ENCODE measurements at regions not wholly inside any gene's neighbourhood (a gene's known extent, or its start where the extent isn't known, plus 50 kb on each side); places are given as distances from the start of the nearest gene placed in this dataset.

GRCh38 chr5:3386637-3387036 lies 209.0 kb upstream of the IRX1 start:
- in situ Hi-C loops (cut with HindIII; ENCODE audit: low pct_ligation_motif_present, low sequenced_read_pairs): no loop called here
- Histone ChIP-seq H3K27ac (no peak overlapping the region), H3K27me3 (replicated peaks) (no peaks in the 10 kb centered on the region), H3K36me3 (replicated peaks) (no peaks in the 10 kb centered on the region), H3K4me3 (ENCODE audit: low read depth, low read length) (no peak overlapping the region)
- DNase-seq: no peak
- TF ChIP-seq CTCF (IDR thresholded peaks at IDR 0.05; ENCODE audit: low read depth, low read length, missing control alignments): no peak

GRCh38 chr5:3385991-3386519 lies 209.6 kb upstream of the IRX1 start:
- H3K27me3 ChIP-seq (replicated peaks): no peaks in the 10 kb centered on the region
- no peak for TF ChIP-seq CTCF (IDR thresholded peaks at IDR 0.05; ENCODE audit: low read depth, low read length, missing control alignments)
- H3K27ac ChIP-seq: no peak overlapping the region
- H3K36me3 ChIP-seq (replicated peaks): no peaks in the 10 kb centered on the region
- in situ Hi-C loops (cut with HindIII; ENCODE audit: low pct_ligation_motif_present, low sequenced_read_pairs): no loop called here
- no peak for DNase-seq
- H3K4me3 ChIP-seq (ENCODE audit: low read depth, low read length): no peak overlapping the region

- Histone ChIP-seq H3K4me3 (ENCODE audit: low read depth, low read length) (no peak overlapping the region), H3K27ac (no peak overlapping the region), H3K27me3 (replicated peaks) (no peaks in the 10 kb centered on the region), H3K36me3 (replicated peaks) (no peaks in the 10 kb centered on the region)
- TF ChIP-seq CTCF (IDR thresholded peaks at IDR 0.05; ENCODE audit: low read depth, low read length, missing control alignments): no peak
- DNase-seq: no peak
- in situ Hi-C loops (cut with HindIII; ENCODE audit: low pct_ligation_motif_present, low sequenced_read_pairs): no loop called here
Measured at GRCh38 chr5:3384531-3384930, 211.1 kb upstream of the IRX1 start.

- in situ Hi-C loops (cut with HindIII; ENCODE audit: low pct_ligation_motif_present, low sequenced_read_pairs): no loop called here
- no peak for TF ChIP-seq CTCF (IDR thresholded peaks at IDR 0.05; ENCODE audit: low read depth, low read length, missing control alignments)
- Histone ChIP-seq H3K27ac (no peak overlapping the region), H3K36me3 (replicated peaks) (no peaks in the 10 kb centered on the region), H3K4me3 (ENCODE audit: low read depth, low read length) (no peak overlapping the region), H3K27me3 (replicated peaks) (no peaks in the 10 kb centered on the region)
- DNase-seq: no peak
Measured at GRCh38 chr5:3382782-3383181, 212.8 kb upstream of the IRX1 start.

GRCh38 chr5:3382151-3382550 lies 213.5 kb upstream of the IRX1 start:
- in situ Hi-C loops (cut with HindIII; ENCODE audit: low pct_ligation_motif_present, low sequenced_read_pairs): no loop called here
- Histone ChIP-seq H3K27ac (no peak overlapping the region), H3K36me3 (replicated peaks) (no peaks in the 10 kb centered on the region), H3K27me3 (replicated peaks) (no peaks in the 10 kb centered on the region), H3K4me3 (ENCODE audit: low read depth, low read length) (no peak overlapping the region)
- no peak for DNase-seq
- TF ChIP-seq CTCF (IDR thresholded peaks at IDR 0.05; ENCODE audit: low read depth, low read length, missing control alignments): no peak

GRCh38 chr5:3381206-3381825 lies 214.3 kb upstream of the IRX1 start:
- no peaks in the 10 kb centered on the region for H3K36me3 ChIP-seq (replicated peaks)
- no peak overlapping the region for H3K27ac ChIP-seq
- TF ChIP-seq CTCF (IDR thresholded peaks at IDR 0.05; ENCODE audit: low read depth, low read length, missing control alignments): no peak
- H3K4me3 ChIP-seq (ENCODE audit: low read depth, low read length): no peak overlapping the region
- in situ Hi-C loops (cut with HindIII; ENCODE audit: low pct_ligation_motif_present, low sequenced_read_pairs): no loop called here
- DNase-seq: no peak
- no peaks in the 10 kb centered on the region for H3K27me3 ChIP-seq (replicated peaks)
